Omental fat pad (tissue), 3 donors: ENCODE measurements at regions not wholly inside any gene's neighbourhood (a gene's known extent, or its start where the extent isn't known, plus 50 kb on each side); places are given as distances from the start of the nearest gene placed in this dataset.

Experiments used
- ATAC-seq: fragments of 150-250 bp; one replicate; pipeline ENCODE4 v1.9.1; 2016; ENCODE audit warnings: mild to moderate bottlenecking, moderate library complexity; ENCODE audit not compliant: low FRiP score
- DNase-seq: peaks from one replicate; pipeline ENCODE4 v3.0.0-alpha.2; 2019; ENCODE audit warnings: low spot score
- CTCF ChIP-seq, 3 donors: fragments of 450-650 bp; IDR thresholded peaks; one replicate each; pipeline ENCODE4 v1.5.1; 2016 to 2017; ENCODE audit warnings: antibody characterized with exemption in 3 of 3, mild to moderate bottlenecking in 3 of 3, moderate library complexity in 2 of 3

GRCh38 chr7:119344466-119344865 is 928.5 kb upstream of the KCND2 start:
- DNase-seq (no peak), ATAC-seq (no peak)
- no peak for TF ChIP-seq CTCF (IDR thresholded peaks at IDR 0.05)

DNA sequence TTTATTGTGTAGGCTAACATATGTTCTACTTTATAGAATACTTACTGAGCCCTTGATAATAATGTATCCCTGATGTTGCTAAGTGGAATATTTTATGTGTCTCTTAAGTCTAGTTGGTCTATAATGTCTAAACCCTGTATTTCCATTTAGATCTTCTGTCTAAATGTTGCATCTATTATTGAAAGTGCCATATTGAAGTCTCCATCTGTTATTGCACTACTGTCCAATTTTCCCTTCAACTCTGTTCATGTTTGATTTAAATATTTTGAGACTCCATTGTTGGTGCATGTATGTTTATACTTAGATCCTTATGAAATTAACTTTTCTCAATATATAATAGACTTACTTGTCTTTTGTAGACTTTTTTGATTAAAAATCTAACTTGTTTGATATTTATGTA is 924.5 kb upstream of the KCND2 start:
- no peak for ATAC-seq
- no peak for TF ChIP-seq CTCF (IDR thresholded peaks at IDR 0.05)
- DNase-seq, result no peak

GRCh38 chr7:119350334-119350733 is 922.6 kb upstream of the KCND2 start:
- TF ChIP-seq CTCF (IDR thresholded peaks at IDR 0.05), result no peak
- ATAC-seq (no peak), DNase-seq (no peak)

DNA sequence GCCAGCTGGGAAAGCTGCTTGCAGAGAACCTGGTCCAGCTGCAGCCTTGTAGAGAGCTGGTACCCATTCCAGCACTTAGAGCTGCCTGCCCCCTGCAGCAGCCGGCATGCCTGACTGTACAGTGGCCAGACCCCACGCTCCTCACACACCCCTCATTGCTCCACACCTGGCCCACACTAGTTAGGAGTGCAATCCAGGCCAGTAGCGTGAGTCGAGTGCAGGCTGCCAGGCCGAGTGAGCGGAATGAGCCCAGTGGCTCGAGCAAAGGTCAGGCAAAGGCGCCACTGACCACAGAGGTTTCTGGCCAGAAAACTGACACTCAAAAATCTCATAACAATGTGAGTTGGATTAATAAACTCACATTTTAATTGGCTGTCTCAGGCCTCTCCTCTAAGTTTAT is 921.7 kb upstream of the KCND2 start:
- TF ChIP-seq CTCF (IDR thresholded peaks at IDR 0.05), result no peak
- DNase-seq (no peak), ATAC-seq (no peak)

GRCh38 chr7:119374436-119374835 is 898.5 kb upstream of the KCND2 start:
- ATAC-seq (no peak), DNase-seq (no peak)
- no peak for TF ChIP-seq CTCF (IDR thresholded peaks at IDR 0.05)

DNA sequence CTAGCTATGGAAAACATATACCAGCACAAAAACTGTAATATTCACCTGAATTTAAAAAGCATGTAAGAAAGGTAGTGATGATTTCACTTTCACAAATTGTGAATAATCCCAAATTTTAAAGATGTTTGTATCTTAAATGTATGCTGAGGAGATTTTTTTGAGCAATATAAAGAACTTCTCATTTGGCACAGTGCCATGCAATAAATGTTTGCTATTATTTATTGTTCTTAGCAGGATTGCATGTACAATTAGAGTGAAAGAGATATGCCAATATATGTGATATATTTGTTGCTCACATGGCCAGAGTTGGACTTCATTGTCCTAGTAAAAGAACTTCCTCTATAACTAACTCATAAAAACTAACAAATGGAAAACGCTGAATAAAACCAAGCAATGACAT is 895.1 kb upstream of the KCND2 start:
- DNase-seq (no peak), ATAC-seq (no peak)
- TF ChIP-seq CTCF (IDR thresholded peaks at IDR 0.05), result no peak

DNA sequence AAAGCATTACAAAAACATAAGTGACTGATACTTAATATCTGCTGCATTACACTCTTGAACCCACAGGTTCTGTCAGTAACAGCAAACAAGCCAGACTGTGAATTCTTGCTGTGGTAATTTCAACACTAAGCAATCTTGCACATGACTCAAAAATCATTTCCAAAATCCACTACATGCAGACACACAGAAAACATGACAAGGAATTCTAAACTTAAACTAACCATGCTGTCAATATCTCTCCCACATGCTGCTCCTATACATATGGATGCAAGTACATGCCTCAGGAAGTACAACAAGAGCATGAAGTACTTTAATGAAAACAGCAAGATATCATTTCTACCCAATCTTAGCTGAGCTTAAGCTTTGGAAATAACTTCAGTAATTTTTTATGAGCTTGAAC is 890.2 kb upstream of the KCND2 start:
- no peak for TF ChIP-seq CTCF (IDR thresholded peaks at IDR 0.05)
- ATAC-seq (no peak), DNase-seq (no peak)
